GM19397 (cell line): ENCODE measurements at regions not wholly inside any gene's neighbourhood (a gene's known extent, or its start where the extent isn't known, plus 50 kb on each side); places are given as distances from the start of the nearest gene placed in this dataset.

Source experiments
- ATAC-seq: cut with Tn5 transposase; IDR thresholded peaks from one replicate; pipeline ENCODE4 v1.9.1; 2021; ENCODE audit warnings: mild to moderate bottlenecking, moderate library complexity; ENCODE audit not compliant: unreplicated experiment

- no peak for ATAC-seq
Measured at GRCh38 chr2:18325118-18325517, 235.3 kb downstream of the RDH14 start.

- ATAC-seq, result no peak
Measured at GRCh38 chr2:18319987-18320386, 240.5 kb downstream of the RDH14 start.

GRCh38 chr2:18317017-18317416, 243.4 kb downstream of the RDH14 start:
- ATAC-seq, result no peak

GRCh38 chr2:18312818-18313217, 247.6 kb downstream of the RDH14 start:
- ATAC-seq, result no peak

- ATAC-seq, result no peak
Measured at GRCh38 chr2:18311420-18312195, 248.8 kb downstream of the RDH14 start.

- no peak for ATAC-seq
Measured at GRCh38 chr2:18309627-18310026, 250.8 kb downstream of the RDH14 start.

- no peak for ATAC-seq
Measured at GRCh38 chr2:18309188-18309587, 251.3 kb downstream of the RDH14 start.

GRCh38 chr2:18304849-18305248, 255.6 kb downstream of the RDH14 start:
- ATAC-seq, result no peak

- ATAC-seq, result no peak
Measured at GRCh38 chr2:18301421-18302139, 258.9 kb downstream of the RDH14 start.

- no peak for ATAC-seq
Measured at GRCh38 chr2:18299423-18300212, 260.8 kb downstream of the RDH14 start.

- no peak for ATAC-seq
Measured at GRCh38 chr2:18297534-18298058, 262.9 kb downstream of the RDH14 start.

- no peak for ATAC-seq
Measured at GRCh38 chr2:18290386-18290785, 270.1 kb downstream of the RDH14 start.

GRCh38 chr2:18286897-18287296, 273.6 kb downstream of the RDH14 start:
- no peak for ATAC-seq

GRCh38 chr2:18284331-18284730, 276.1 kb downstream of the RDH14 start:
- ATAC-seq, result no peak

- no peak for ATAC-seq
Measured at GRCh38 chr2:18282026-18282425, 278.4 kb downstream of the RDH14 start.

- no peak for ATAC-seq
Measured at GRCh38 chr2:18276583-18277075, 283.8 kb downstream of the RDH14 start.

GRCh38 chr2:18273205-18273604, 287.2 kb downstream of the RDH14 start:
- ATAC-seq, result no peak

GRCh38 chr2:18272148-18272494, 288.3 kb downstream of the RDH14 start:
- ATAC-seq, result no peak

GRCh38 chr2:18271370-18272147, 288.9 kb downstream of the RDH14 start:
- no peak for ATAC-seq

- ATAC-seq, result no peak
Measured at GRCh38 chr2:18268400-18268799, 292.1 kb downstream of the RDH14 start.
